ENCODE measurements at regions not wholly inside any gene's neighbourhood (a gene's known extent, or its start where the extent isn't known, plus 50 kb on each side); places are given as distances from the start of the nearest gene placed in this dataset.

GRCh38 chr11:92894197-92894596, 75.3 kb upstream of the MTNR1B start (continued):
- TF ChIP-seq CHD7 (IDR thresholded peaks at IDR 0.05; ENCODE audit: low read depth, low read length) (no peak), TBL1XR1 (IDR thresholded peaks at IDR 0.05; ENCODE audit: low read length in 2 of 2) (no peak), ZNF583 (CRISPR knock-in tag; IDR thresholded peaks at IDR 0.05) (no peak), MCM5 (IDR thresholded peaks at IDR 0.05; ENCODE audit: low read depth) (no peak), RB1 (IDR thresholded peaks at IDR 0.05; ENCODE audit: low read depth) (no peak), USF1 (CRISPR knock-in tag; IDR thresholded peaks at IDR 0.05) (no peak), ZNF609 (CRISPR knock-in tag; IDR thresholded peaks at IDR 0.05; ENCODE audit: borderline replicate concordance) (no peak), ERF (CRISPR knock-in tag; IDR thresholded peaks at IDR 0.05) (no peak), ZNF551 (CRISPR knock-in tag; IDR thresholded peaks at IDR 0.05) (no peak), NR2C1 (IDR thresholded peaks at IDR 0.05) (no peak), NR2C1 (tag; IDR thresholded peaks at IDR 0.05) (no peak), FOSL1 (tag; conservative IDR thresholded peaks at IDR 0.05) (no peak), SREBF1 (IDR thresholded peaks at IDR 0.05; ENCODE audit: borderline replicate concordance, low read depth, low read length) (no peak), NCOA1 (IDR thresholded peaks at IDR 0.05; ENCODE audit: low read depth) (no peak)

Data from K562 (cell line).